Superior temporal gyrus (tissue), 1 donor: ENCODE measurements at regions not wholly inside any gene's neighbourhood (a gene's known extent, or its start where the extent isn't known, plus 50 kb on each side); places are given as distances from the start of the nearest gene placed in this dataset.
A peak's percentile ranks its signal among the peaks of the same experiment; 100 is the strongest.

Experiments
- DNase-seq: peaks from one replicate; pipeline ENCODE4 v3.0.0-alpha.2; 2016; ENCODE audit errors: extremely low spot score

DNA sequence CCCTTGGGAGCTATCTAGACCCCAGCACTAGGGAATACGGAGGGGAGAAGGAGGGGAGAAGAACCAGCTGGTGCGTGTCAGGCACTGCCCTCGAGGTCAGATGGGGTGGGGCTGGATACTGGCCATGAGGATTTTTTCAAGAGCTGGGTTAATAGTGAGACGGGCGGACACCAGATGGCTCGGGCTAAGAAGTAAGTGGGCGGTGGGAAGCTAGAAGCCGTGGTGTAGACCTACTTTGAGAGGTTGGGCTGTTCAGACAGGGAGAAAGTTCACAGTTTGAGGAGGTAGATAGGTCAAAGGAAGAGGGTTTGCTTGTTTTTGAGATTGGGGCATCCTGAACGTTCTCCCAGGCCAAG is 303.8 kb downstream of the SEC14L1 start:
- DNase-seq, result no peak

DNA sequence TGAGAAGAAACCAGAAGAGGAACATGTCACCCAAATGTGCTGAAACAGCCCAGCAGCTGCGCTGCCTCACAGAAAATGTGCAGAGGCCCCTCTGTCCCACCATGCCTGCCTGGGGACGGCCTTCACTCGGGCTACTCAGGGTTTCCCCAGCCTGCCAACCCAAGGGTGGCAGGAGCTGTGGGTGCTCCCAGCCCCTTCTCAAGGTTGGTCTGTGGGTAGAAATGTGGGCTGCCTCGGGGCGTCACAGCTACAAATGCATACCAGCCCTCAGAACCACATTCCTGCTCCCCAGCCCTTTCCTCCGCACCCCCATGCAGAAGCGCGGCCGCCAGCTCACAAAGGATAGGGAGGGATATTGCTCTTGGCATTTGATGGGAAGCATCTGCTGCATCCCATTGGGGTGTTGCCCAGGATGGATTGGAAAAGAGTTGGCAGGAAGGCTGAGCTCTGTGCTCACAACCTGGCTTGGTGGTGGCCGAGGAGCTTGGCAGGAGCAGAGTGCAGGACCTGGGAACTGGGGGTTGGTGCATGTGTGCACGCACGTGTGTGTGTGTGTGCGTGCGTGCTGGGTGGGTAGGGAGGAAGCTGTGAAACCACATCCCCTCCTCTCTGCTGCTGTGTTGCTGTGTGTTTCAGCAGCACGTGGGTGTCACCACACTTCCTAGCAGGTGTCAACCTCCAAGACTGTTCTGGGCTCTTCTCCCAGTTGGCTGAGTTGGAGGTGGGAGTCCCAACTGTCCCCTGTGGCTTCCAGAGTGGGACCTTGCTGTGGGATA is 304.4 kb downstream of the SEC14L1 start:
- peak; percentile 51 for DNase-seq

DNA sequence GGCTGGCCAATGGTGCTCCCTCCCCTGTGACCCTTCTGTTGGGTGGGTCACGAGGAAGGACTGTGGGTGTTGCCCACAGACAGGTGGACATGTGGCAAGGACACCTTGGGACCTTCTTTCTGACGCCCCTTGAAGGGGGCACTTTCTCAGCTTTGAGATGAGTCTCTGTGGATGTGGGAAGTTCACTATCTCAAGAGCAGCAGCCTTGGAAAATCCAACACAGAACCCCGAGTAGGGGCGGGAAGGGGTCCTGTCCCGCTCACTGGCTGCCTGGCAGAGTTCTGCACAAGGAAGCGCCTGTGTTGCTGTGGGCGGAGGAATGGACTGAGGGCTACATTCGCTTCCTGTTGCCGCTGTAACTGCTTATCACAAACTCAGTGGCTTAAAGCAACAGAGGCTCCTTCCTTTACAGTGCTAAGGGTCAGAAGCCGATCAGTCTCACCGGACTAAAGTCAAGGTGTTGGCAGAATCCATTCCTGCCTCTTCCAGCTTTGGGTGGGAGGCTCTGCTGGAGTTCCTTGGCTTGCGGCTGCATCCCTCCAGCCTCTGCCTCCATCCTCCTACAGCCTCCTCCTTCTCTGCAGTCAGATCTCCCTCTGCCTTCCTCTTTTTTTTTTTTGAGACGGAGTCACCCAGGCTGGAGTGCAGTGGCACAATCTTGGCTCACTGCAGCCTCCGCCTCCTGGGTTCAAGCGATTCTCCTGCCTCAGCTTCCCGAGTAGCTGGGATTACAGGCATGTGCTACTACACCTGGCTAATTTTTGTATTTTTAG is 305.2 kb downstream of the SEC14L1 start:
- no peak for DNase-seq

DNA sequence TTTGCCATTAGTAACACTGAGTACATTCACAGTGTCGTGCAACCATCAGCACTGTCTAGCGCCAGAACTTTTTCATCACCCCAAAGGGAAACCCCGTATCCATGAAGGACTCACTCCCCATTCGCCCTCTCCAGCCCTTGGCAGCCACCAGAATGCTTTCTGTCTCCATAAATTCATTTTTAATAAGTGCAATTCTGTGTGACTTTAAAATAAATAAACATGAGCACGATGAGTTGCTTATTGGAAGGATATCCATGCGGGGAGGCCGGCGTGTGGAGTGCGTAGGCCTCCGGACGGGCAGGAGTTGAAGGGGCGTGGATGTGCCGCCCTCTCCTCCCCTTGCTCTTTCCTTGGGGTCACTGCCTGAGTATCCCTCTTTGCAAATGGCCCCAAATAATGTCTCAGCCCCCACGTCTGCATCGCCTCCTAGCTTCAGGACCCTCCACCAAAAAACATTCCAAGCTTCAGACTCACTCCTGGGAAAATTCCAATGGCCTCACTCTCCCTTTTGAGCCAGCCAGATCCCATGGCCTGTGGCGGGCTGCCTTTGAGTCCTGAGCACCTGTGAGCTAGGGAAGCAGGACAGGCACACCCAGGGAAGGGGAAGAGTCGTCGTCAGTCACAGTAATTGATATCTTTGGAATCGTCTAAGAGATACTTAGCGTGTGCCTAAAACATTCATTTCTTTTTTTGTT is 306.3 kb downstream of the SEC14L1 start:
- DNase-seq, result no peak

DNA sequence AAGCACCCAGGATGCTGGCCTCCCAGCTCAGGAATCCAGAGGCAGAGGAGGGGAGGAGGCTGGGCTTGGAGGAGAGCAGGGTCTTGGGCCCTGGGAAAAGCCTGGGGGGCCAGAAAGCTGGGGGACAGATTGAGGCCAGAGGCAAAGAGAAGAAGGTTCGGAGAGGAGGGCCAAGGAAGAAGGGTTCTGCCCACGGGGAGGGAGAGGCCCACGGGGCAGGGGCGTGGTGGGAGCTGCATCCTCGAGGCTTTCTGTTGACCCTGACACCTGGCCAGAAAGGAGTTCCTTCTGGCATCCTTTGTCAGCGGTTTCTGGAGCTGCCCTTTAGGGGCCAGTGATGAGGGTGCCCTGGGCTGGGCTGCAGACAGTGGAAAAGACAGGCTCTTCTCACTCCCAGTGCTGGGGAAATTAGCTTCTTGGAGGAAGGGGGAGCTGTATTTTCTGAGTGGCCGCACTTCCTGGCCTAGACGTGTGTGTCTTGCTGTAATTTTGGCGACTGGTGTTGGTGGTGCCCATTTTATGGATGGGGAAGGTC is 308.7 kb downstream of the SEC14L1 start:
- DNase-seq, result no peak

DNA sequence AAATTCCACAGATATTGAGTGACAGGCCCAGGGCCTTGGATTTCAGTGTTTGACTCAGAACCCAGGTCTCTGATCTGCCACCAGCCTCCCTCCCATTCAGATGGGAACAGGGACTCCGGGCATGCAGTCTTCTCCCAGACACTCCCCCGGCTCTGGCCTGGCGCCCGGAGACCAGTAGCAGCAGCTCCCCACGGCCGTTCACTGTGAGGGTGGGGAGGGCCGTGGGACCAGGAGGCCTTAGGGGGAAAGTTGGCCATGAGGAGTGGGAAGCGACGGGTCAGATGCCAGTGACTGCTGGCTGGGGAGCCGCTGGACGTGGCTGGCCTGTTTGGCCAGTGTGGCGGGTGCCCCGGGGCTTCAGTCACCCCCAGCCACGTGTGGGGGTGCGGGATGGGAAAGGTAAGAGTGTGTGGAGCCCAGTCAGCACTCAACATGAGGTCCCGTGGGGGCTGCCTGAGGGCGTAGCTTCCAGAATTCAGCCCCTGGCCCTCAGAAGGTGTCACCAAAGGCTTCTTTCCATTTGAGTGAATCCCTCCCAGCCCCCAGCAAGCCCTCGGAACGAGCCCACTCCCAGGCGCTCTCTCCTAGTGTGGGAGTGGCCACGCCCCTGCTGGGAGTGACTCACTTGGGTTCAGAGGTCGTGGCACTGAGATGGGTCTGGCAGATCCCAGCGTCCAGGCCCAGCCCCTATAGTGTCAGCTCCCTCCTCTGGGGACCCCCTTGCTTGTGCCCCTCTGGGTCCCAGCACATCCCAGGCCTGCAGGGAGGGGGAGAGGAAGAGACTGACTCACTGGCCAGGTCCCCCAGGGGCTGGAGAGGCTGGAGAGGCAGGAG is 309.4 kb downstream of the SEC14L1 start:
- DNase-seq, result peak; percentile 78

DNA sequence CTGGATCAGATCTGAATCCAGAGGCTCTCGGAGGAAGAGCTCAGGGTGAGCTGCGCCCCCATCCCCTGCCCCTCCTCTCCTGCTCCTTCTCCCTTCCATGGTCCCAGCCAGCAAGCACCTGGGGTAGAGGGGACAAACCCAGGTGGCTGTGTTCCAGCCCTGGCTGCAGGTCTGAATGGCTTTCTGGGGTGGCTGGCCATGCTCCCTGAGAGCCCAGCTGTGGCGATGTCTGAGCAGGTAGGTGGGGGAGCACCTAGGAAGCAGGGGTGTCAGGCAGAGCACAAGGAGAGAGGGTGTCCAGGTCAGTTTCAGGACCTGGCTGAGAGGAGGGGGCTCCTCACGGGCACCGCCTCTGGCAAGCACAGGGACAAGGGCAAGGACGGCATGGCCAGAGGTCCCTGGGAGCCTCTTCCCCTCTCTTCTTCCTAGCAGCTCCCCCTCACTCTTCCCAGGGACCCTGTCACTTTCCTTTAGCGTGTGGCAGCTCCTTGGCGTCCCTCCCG is 310.0 kb downstream of the SEC14L1 start:
- peak; percentile 38 for DNase-seq

DNA sequence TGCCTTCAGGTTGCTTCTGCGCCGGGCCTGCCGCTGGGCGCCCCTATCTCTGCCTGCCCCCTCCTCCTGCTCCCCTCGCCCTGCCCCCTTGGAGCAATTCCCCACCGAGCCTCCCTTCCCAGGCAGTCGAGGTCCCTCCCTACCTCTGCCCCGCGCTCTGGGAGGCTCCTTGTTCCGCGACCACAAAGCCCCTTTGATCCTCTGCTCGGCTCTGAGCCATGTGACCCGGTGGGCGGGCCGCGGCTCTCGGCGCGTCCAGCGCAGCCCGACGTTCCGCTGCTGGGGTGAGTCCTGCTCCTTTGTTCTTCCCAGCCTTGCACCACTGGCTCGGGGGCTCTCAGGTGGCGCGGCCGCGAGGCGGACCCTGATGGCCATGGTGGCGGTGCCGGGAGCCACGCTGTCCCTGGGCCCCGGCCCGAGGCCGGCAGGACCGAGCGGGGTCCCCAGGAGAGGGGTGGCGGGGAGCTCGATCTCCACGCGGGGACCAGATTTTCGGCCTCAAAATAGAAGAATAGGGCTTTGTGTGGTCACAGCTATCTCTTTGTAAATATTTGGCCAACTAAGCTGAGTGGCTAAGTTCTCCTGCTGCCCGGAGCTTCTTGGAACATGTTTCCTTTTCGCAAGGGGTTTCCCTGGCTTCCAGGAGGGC is 310.6 kb downstream of the SEC14L1 start:
- DNase-seq, result peak; percentile 90

DNA sequence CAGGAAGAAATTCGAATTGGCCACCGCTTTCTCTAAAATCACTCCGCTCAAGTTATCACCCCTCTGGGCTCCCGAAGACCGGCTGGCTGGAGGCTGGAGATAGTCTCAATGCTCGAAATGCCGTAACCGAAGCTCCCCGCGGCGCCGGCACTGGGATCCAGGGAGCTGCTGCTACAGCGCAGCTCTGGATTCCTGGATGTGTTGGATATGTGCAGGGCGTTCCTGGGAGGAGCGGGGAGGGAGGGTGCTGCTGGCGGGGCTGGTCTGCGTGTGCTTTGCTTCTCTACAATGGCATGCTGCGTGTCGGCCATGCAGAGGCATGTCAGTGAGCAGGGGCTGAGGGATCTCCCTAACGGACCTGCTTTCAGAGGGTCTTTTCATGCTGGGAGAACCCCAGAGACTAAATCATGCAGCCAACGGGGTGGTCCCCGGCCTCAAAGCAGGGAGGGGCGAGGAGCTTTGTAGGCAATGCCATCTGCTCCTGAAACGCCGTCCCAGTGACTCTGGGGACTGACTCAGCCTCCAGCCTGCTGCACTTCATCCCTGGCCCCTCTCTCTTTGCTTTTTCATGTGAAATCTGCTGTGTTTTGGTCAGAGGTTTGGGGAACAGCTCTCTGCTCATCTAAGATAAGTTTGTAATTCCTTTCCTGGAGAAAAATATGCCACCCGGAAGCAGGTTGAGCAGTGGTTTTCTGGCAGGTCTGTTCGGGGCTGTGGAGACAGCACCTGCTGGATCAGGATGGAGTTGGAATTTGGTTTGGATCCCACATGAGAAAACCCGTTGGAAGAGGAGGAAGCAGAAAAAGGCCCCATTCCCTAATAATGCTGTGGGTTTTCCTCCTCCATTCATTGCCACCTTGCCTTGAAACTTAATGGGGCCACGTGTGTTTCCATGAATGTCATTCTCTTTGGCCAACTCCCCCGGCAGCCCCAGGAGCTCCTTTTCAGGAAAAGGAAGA is 311.4 kb downstream of the SEC14L1 start:
- peak; percentile 86 for DNase-seq

DNA sequence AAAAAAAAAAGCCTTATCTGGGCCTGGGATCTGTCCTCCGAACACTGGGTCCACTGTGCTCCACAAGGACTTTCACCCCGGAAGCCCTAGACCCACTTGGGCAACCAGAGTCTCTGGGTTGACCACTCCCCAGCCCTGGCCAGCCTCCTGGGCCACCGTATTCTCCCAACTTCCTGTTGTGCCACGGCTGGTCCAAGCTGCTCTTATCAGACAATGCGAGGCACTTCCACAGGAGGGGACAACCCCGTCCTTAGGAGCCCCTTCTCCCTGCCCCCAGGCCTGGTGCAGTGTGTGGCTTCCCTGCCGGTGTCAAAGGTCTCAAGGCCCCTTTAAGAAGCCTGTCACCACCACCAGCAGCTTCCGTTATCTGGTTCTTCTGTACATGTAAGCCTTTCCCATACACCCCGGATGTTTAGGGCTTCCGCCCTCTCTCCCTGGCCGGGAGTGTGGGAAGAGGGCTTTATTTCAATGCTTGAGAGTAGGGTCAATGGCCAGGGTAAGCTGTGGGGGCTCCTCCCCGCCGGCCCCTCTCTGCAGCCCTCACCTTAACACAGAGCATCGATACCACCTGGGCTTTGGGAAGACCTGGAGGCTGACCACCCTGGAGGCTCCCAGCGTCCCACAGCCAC is 313.0 kb downstream of the SEC14L1 start:
- no peak for DNase-seq

DNA sequence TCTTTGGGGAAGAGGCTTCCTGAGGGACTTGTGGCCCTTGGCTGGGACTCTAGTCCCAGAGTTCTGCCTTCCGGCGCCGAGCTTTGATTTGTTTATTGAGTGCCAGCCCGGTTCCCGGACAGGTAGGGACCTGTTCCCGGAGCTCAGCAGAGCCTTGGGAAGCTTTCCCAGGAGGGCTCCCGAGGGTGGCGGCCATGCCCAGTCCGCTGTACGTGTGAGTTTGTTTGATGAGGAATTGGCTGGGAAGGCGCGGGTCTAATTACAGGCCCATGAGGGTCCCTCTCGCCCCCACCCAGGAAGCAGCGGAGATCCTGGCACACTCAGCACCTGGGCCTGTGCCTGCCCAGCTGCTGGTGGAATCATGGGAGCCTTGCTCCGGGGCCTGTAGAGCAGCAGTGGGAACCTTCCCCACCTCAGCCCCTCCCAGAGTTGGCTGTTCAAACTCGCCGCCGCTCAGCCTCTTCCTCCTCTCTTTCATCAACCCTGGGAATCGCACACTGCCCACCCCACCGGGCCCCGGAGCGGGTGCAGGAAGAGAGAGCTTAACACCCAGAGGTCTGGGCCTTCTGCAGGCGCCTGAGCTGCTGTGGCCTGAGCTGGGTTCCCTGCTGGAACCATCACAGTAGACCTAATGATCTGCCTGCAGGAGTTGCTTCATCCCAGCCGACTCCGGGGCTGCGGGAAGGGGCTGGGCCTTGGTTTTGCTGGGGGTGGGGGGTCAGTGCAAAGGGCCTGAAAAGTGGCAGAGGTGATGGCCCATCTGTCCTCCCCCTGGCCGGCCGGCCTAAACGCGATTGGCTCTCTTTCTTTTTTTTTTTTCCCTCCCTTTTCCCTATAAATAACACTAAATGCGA is 313.7 kb downstream of the SEC14L1 start:
- no peak for DNase-seq

DNA sequence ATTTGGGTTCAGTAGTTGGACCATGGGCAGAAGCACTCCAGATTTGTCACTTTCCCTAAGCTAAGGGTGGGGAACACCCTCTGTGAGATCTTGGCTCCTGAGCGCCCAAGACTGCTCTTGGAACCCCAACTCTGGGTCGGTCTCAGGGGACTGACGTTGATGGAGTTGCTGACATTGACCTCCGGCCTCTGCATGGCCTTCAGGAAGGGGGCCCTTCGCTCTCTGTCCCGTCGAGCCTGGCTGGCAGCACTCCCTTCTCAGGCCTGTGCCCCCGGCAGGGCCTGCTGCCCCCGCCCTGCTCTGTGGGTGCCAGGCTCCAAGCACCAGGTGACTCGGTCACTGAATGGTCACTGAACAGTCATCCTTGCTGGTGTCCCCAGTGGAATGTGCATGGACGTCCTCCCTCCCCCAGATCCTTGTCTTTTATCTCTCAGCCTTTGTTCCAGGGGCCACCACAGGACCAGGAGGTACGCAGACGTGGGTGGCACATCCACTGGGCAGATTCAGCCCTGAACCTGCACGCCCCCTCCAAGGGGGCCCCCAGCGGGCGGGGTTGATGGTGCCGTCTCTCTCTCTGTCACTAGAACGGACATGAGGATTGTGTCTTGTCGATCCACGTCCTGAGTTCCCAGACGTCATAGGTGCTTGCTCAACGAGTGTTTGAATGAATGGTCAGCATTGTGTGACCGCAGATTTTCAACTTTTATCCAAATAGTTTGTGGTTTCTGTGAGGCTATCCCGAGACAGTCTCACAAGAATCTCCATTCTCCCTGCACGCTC is 314.5 kb downstream of the SEC14L1 start:
- no peak for DNase-seq

DNA sequence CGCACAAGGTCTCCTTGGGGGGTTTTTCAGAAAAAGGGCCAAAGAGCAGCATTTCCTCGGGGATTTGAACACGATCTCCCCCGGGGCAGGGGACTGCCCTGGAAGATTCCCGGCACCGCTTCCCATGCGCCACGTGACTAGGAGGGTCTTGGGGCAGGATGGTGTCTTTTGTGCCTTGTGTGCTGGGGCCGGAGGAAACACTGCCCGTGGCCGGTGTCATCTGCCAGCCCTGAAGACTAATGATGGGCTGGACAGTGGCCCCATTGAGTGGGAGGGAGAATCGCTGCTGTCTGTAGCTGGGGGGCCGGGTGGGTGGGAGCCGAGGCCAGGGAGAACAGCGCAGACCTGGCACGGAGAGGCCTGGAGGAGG is 315.1 kb downstream of the SEC14L1 start:
- no peak for DNase-seq

DNA sequence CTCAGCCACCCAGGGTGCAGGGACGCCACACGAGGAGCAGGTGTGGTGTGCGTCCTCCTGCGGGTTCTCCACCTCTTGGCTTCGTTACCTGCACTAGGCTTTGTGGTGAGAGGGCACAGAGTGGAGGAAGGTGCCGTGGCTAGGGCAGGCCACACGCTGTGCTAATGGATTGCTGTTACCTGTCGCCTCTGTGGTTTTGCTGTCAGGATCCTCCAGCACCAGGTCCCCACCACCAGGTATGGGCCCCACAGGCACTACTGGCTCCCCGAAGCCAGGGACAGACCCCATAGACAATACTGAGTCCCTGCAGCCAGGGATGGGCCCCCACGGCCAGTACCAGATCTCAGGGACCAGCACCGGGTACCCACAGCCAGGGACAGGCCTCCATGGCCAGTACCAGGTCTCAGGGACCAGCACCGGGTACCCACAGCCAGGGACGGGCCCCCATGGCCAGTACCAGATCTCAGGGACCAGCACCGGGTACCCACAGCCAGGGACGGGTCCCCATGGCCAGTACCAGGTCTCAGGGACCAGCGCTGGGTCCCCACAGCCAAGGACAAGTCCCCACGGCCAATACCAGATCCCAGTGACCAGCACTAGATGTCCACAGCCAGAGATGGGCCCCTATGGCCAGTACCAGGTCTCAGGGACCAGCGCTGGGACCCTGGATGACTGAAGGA is 315.6 kb downstream of the SEC14L1 start:
- DNase-seq, result no peak

DNA sequence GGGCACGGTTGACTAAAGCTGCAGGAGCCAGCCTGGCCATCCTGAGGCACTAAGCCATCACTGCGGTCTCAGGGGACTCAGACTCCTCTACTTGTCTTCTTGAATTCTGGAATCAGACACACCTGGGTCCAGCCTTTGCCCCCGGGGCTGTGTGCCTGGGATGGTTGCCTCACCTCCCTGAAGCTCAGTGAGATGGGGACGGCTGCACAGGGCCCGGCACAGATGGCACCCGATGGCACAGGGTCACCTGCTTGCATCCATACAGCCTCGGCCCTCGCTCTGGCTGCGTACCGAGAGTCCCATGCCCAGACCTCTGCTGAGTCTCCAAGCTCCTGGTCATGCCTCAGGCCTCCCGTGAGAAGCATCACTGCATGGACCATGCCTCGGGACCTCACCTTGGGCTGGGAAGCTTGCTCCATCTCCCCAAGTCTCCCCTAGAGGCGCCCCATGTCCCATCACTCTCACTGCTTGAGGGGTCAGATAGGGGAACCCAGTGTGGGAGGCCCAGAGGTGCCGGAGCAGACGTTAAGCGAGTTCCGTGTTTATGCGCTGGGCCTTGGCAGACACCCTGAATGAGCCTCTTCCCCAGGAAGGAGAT is 316.3 kb downstream of the SEC14L1 start:
- DNase-seq, result no peak

DNA sequence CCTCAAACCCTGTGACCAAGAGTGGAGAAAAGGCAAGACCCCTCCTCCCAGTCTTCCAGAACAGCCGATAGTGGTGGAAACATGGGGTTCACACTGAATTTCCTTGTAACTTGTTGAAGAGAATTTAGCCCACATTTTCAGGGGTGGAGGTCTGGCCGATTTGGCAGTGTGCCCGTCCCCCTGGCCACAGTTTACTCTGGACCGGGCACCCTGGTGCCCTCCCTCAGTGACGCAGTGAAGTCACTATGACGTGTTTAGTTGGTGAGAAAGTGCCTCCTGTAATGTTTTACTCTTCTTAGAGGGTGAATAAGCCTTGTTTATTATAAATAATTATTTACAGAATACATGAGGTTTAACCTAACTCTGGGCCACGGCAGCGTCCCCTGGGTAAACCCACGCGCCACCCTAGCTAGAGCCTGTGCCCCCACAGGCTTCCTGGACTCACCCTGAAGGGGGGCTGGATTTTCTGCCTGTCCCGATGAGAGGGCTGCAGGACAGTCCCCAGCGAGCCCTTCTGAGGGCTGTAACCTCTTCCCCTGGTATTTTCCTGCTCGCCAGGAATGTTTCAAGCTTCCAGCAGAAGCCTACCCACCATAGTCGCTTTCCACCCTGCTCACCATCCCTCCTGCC is 316.9 kb downstream of the SEC14L1 start:
- no peak for DNase-seq
